ENCODE measurements at regions not wholly inside any gene's neighbourhood (a gene's known extent, or its start where the extent isn't known, plus 50 kb on each side); places are given as distances from the start of the nearest gene placed in this dataset.

DNA sequence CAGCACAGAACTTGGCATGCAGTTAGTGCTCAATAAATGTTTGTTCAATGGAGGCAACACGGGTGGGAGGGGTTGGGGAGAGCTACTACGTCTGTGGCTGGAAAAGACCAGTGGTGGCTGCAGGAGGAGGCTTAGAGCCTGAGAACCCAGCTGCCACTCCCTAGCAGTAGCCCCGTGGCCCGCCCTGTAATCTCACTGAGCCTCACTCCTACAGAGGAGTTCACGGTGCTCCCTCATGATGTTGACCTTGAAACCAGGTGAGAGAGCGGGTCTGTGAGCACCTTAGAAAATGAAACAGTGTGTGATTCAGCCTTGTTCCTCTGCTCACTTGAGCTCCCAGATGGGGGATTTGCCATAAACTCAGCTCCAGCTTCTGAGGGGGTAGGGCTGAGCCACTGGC, 299.6 kb downstream of the NPHP4 start:
- Histone ChIP-seq H3K36me3 (no peaks in the 10 kb centered on the region), H3K4me3 (no peak overlapping the region), H3K9me3 (replicated peaks) (no peaks in the 10 kb centered on the region), H3K27me3 (replicated peaks) (no peaks in the 10 kb centered on the region), H3K4me1 (replicated peaks) (no peaks in the 10 kb centered on the region), H3K27ac (no peak overlapping the region)
- DNase-seq (ENCODE audit: low read depth in 1 of 2, low spot score in 2 of 2) = no peak

DNA sequence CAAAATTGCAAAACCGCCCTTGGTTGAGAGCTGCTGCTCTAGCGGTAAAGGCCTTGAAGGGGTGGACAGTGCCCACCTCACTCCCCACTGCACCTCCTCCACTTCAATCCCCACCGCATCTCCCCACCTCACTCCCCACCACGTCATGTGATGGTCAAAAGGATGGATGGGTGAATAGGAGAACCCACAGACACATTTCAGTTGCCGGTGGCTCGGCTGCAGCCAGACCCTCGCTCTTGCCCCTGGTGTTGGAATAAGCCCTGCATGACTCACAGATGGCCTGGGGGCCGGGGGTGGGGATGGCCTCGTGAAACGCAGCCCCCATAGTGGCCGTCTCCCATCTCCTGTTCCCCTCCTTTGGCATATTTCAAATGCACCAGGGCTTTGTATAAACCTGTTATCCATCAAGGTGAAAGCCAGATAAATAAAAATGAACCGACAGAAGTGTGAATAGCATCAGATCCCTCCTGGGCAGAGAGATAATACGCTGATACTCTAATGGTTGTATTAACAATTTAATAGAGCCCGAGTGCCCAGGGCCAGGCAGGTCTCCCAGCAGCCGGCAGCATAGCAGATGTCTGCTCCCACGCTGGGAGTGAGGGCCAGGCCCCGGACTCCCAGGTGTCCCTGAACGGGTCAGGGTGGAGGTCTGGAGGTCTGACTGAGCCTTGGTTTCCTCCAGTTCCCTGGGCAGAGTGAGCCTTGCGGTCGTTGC, 300.3 kb downstream of the NPHP4 start:
- Histone ChIP-seq H3K27me3 (replicated peaks) (no peaks in the 10 kb centered on the region), H3K36me3 (no peaks in the 10 kb centered on the region), H3K27ac (no peak overlapping the region), H3K9me3 (replicated peaks) (no peaks in the 10 kb centered on the region), H3K4me1 (replicated peaks) (no peaks in the 10 kb centered on the region), H3K4me3 (no peak overlapping the region)
- no peak for DNase-seq (ENCODE audit: low read depth in 1 of 2, low spot score in 2 of 2)

DNA sequence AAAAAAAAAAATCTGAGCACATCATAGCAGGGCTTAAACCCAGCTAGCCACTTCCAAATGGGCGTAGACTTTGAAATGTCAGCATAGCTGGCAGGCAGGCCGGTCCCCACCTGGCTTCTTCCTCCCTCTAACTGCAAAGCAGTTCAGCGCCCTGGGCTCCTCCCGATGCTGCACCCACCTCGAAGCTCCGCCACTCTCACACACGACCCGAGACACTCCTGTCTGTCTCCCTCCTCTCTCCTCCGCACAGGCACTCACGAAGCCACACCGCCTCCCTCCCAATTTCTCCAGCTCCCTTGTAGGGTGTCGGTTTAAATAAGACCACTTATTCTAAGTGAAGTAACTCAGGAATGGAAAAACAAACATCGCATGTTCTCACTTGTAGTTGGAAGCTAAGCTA, 301.3 kb downstream of the NPHP4 start:
- H3K27ac ChIP-seq = no peak overlapping the region
- H3K4me3 ChIP-seq = no peak overlapping the region
- no peak for DNase-seq (ENCODE audit: low read depth in 1 of 2, low spot score in 2 of 2)
- H3K36me3 ChIP-seq = no peaks in the 10 kb centered on the region
- H3K9me3 ChIP-seq (replicated peaks) = no peaks in the 10 kb centered on the region; the same call in 1 of the 2 replicates
- H3K4me1 ChIP-seq (replicated peaks) = no peaks in the 10 kb centered on the region
- H3K27me3 ChIP-seq (replicated peaks) = no peaks in the 10 kb centered on the region

DNA sequence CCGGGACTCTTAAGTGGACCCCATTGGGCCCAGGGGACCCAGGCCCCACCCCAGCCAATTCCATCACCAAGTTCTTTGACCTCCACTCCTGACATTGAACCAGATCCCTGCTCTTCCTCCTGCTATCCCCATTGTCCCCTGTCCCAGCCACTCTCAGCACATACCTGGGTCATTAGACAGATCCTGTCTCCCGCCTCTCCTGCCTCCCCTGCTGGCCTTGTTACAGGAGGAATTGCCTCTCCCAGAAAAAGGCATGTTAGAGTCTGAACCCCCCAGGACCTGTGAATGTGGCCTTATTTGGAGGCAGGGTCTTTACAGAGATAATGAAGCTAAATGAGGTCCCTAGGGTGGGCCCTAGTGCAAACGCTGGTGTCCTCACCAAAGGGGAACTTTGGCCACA, 301.9 kb downstream of the NPHP4 start:
- no peaks in the 10 kb centered on the region for H3K36me3 ChIP-seq
- H3K27ac ChIP-seq = no peak overlapping the region
- no peaks in the 10 kb centered on the region for H3K4me1 ChIP-seq (replicated peaks)
- no peak overlapping the region for H3K4me3 ChIP-seq
- no peak for DNase-seq (ENCODE audit: low read depth in 1 of 2, low spot score in 2 of 2)
- H3K9me3 ChIP-seq (replicated peaks) = no peaks in the 10 kb centered on the region; the same call in 1 of the 2 replicates
- no peaks in the 10 kb centered on the region for H3K27me3 ChIP-seq (replicated peaks)

DNA sequence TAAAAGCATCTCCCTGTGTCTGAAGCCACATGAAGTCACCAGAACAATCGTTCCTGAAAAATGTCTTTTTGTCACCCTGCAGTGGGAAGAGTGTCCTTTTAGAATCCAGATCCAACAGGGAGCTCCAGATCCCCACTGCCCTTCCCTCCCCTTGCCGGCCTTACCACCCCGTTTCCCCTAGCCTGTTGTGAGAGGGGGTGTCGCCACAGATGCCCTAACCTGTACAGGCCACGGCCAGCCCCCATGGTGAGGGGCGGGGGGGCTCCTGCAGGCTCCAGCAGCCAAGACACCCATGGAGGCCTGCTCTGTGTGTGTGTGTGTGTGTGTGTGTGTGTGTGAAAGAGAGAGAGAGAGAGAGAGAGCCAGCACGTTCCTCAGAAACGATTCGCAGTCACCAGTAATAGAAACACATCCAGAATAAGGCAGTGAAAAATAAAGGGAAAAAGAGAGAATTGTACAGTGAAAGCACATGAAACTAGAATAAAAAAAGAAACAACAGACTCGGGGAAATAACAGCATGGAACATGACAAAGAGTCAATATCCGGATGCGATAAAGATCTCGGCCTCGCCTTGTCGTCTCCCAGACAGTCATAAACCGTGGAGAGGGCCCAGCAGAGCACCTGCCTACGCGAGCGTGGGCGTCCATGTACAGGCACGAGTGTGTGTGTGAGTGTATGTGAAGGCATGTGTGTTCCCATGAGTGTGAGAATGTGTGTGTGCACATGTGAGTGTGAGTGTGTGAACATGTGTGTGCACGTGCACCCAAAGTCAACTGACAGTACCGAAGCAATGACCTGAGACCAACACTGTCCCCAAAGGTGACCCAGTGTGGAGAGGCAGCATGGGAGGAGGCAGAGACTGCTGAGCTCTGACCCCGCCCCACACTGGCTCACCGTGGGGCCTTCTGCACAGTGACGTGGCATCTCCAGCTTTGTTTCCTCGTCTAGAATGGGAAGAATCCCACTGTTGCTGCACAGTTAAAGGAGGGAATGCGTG, 303.8 kb downstream of the NPHP4 start:
- DNase-seq (ENCODE audit: low read depth in 1 of 2, low spot score in 2 of 2) = no peak
- Histone ChIP-seq H3K9me3 (replicated peaks) (no peaks in the 10 kb centered on the region; the same call in 1 of the 2 replicates), H3K4me1 (replicated peaks) (no peaks in the 10 kb centered on the region), H3K4me3 (no peak overlapping the region), H3K36me3 (no peaks in the 10 kb centered on the region), H3K27ac (no peak overlapping the region), H3K27me3 (replicated peaks) (no peaks in the 10 kb centered on the region)

DNA sequence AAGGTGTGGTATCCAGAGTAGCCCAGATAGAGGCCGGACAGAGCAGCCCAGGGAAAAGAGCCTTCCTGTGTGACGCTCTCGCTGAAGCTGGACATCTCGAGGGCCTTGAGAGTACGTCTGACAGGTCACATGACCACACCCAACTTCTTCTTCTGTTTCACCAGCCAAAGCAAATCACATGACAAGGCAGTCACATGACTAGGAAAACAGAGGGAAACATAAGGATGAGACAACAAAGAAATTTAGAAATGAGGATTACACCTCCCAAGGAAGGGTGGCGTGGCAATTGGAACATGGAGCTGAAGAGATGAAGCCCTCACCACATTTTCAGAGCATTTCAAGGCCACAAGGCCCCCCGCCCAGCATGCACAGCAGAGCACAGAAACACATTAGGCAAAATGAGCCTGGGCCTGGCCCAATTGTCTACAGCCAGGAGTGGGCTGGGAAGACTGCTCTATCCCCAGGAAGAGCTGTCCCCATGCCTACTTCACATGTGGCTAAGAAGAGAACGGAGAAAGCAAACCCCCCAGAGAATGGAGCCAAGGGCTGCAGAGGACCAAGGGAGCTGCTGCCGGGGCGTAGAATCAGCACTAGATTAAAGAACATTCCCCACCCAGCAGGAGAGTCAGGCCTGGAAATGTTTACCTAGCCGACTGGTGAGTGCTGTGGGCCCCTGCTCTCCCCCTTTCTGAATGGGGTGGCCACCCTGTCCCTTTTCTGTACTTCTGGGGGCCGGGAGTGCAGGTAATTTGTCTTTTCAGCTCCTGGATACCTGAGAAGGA, 305.1 kb downstream of the NPHP4 start:
- Histone ChIP-seq H3K27ac (no peak overlapping the region), H3K4me1 (replicated peaks) (no peaks in the 10 kb centered on the region), H3K36me3 (no peaks in the 10 kb centered on the region), H3K9me3 (replicated peaks) (no peaks in the 10 kb centered on the region; the same call in 1 of the 2 replicates), H3K4me3 (no peak overlapping the region), H3K27me3 (replicated peaks) (no peaks in the 10 kb centered on the region)
- no peak for DNase-seq (ENCODE audit: low read depth in 1 of 2, low spot score in 2 of 2)

DNA sequence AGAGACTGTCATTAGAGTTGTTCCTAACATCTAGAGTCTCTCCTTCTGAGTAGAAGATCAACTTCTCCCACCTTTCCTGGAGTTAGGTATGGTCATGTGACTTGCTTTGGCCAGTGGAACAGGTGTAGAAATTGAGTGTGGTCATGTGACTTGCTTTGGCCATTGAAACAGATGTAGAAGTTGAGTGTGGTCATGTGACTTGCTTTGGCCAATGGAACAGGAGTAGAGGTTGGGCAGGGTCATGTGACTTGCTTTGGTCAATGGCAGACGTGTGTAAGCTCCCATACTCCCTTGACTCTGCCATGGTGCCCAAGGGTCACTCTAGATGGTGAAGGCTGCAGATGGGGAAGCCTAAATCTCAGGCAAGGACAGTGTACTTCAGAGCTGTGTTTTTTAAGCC, 306.0 kb downstream of the NPHP4 start:
- Histone ChIP-seq H3K27me3 (replicated peaks) (no peaks in the 10 kb centered on the region), H3K4me1 (replicated peaks) (no peaks in the 10 kb centered on the region), H3K27ac (no peak overlapping the region), H3K36me3 (no peaks in the 10 kb centered on the region), H3K4me3 (no peak overlapping the region), H3K9me3 (replicated peaks) (no peaks in the 10 kb centered on the region; the same call in 1 of the 2 replicates)
- DNase-seq (ENCODE audit: low read depth in 1 of 2, low spot score in 2 of 2) = no peak

DNA sequence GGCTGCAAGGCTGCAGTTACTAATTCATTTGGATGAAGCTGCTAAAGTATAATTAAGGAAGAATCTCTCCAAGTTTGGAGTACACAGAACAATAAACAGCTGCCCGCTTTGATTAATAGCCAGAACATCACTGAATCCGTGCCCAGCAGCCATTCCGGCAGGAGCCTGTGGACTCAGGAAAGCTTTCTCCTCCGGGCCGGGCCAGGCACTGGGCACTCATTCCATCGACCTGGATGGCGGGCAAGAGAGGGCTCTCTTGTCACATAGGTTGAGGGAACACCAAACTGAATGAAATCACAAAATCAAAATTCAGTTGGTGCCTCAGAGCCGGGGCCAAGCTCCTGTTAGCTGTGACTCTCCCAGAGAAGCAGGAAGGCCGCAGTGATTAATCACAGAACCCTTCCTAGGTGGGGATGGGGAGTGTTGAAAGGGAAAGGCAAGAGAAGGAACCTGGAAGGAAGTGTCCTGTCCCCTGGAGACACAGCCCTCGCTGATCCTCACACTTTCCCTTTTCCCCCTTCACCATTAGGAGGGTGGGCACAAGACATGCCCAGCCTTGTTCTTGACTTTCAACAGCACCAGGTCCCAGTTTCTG, 306.7 kb downstream of the NPHP4 start:
- Histone ChIP-seq H3K27me3 (replicated peaks) (no peaks in the 10 kb centered on the region), H3K9me3 (replicated peaks) (no peaks in the 10 kb centered on the region; the same call in 1 of the 2 replicates), H3K4me3 (no peak overlapping the region), H3K27ac (no peak overlapping the region), H3K4me1 (replicated peaks) (no peaks in the 10 kb centered on the region), H3K36me3 (no peaks in the 10 kb centered on the region)
- DNase-seq (ENCODE audit: low read depth in 1 of 2, low spot score in 2 of 2) = no peak

DNA sequence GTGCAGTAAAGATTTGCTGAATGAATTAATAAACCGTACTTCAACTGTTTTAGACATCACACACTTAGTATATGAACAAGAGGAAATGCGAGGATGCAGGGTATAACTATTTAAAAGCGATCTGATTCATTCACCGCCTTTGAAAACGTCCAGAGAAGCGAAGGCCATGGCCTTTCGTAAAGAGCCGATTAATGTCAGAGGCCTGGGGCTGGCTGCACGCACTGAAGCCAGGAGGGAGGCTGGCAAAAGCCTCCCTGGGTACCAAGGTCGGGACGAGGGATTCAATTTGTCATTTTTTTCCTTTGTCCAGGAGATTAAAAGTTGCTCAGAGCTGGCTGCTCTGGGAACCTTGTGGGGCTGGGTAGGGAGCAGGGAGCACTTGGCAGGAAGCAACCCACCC, 307.4 kb downstream of the NPHP4 start:
- no peak for DNase-seq (ENCODE audit: low read depth in 1 of 2, low spot score in 2 of 2)
- H3K27me3 ChIP-seq (replicated peaks) = no peaks in the 10 kb centered on the region
- no peaks in the 10 kb centered on the region for H3K4me1 ChIP-seq (replicated peaks)
- H3K4me3 ChIP-seq = no peak overlapping the region
- no peak overlapping the region for H3K27ac ChIP-seq
- H3K36me3 ChIP-seq = no peaks in the 10 kb centered on the region
- H3K9me3 ChIP-seq (replicated peaks) = no peaks in the 10 kb centered on the region; the same call in 1 of the 2 replicates

DNA sequence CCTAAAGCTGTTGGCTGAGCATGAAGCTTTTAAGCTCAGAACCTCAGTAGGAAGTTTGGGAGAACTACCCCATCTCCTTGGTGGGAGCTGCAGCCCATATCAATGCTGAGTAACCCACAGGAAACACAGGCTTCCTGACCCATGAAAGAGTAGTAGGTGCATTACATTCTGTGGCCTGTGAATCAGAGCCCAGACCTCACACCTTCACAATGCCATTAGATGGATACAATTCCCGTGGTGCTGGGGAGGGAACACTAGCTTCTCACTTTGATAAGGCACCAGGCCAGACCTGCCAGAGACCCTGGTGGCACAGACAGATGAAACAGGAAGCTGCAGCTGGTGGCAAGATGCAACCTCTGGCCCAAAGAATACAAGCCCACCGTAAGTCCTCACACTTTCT, 308.8 kb downstream of the NPHP4 start:
- Histone ChIP-seq H3K36me3 (no peaks in the 10 kb centered on the region), H3K9me3 (replicated peaks) (no peaks in the 10 kb centered on the region; the same call in 1 of the 2 replicates)
- DNase-seq (ENCODE audit: low read depth in 1 of 2, low spot score in 2 of 2) = no peak

DNA sequence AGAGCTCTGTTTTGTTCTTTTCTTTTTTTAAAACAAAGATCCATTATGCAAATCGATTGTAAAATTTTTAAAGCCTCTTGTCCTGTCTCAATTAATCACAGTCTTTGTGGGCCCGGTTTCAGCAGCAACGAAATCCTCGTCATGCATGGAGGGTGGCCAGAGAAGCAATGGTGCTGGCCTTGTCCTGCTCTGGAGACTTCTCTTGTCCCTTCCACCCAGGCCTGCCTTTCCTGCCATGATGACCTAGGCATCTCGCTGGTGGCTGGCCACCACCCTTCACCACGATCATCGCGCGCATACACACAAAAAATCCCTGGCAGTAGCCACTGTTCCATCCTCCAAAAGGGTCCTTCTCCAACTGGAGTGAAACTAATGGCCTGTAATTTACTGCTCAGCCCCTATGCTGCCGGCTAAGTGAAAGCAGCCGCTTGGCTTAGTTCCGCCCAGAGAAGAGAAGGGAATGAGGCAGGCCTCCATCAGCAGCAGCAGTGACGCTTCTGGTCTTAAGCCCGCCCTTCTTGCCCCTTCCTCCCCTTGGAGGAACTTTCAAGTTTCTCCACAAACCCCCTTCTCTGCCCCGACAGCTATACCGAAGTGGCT, 309.5 kb downstream of the NPHP4 start:
- no peaks in the 10 kb centered on the region; the same call in 1 of the 2 replicates for H3K9me3 ChIP-seq (replicated peaks)
- no peaks in the 10 kb centered on the region for H3K36me3 ChIP-seq
- no peaks in the 10 kb centered on the region for H3K27me3 ChIP-seq (replicated peaks)
- no peak overlapping the region for H3K27ac ChIP-seq
- no peak for DNase-seq (ENCODE audit: low read depth in 1 of 2, low spot score in 2 of 2)
- no peak overlapping the region for H3K4me3 ChIP-seq
- H3K4me1 ChIP-seq (replicated peaks) = no peaks in the 10 kb centered on the region

More for the DNA sequence above, 308.8 kb downstream of the NPHP4 start:
- no peaks in the 10 kb centered on the region for H3K4me1 ChIP-seq (replicated peaks)
- H3K4me3 ChIP-seq = no peak overlapping the region
- H3K27me3 ChIP-seq (replicated peaks) = no peaks in the 10 kb centered on the region
- no peak overlapping the region for H3K27ac ChIP-seq

DNA sequence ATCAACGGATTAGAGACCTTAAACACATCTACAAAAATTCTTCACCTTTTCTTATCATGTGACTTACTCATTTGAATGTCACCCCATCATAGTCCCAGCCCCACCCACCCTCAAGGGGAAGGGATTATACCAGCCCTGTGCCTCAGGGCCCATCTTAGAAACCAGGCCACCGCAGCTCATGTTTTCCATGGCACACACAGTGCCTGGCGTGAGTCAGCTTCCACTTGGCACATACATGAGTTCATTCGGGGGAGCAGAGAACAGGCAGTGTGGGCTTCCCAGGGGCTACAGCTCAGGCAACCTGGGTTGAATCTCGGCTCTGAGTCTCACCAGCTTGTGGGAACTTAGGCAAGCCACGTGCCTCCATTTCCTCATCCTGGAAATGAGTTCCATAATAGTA, 310.6 kb downstream of the NPHP4 start:
- no peaks in the 10 kb centered on the region for H3K27me3 ChIP-seq (replicated peaks)
- no peak overlapping the region for H3K4me3 ChIP-seq
- no peaks in the 10 kb centered on the region; the same call in 1 of the 2 replicates for H3K9me3 ChIP-seq (replicated peaks)
- no peak overlapping the region for H3K27ac ChIP-seq
- DNase-seq (ENCODE audit: low read depth in 1 of 2, low spot score in 2 of 2) = no peak
- no peaks in the 10 kb centered on the region for H3K4me1 ChIP-seq (replicated peaks)
- H3K36me3 ChIP-seq = no peaks in the 10 kb centered on the region

DNA sequence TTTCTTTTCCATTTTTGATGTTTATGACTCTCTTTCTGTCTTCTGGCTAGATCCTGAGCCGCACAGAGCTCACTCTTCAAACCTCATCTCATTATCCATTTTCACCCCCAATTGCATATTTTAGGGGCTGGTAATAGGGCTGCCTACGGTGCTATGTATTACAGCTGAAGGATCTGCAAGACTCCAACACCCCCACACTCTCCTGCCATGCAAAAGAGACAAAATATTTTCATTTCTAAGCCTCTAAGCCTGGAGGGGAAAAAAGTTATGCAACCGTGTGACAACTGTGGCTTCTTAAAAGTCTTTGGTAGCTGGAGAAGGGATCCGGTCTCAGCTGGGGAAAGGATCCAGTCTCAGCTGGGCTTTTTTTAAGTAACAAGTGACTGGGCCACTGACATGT, 311.6 kb downstream of the NPHP4 start:
- Histone ChIP-seq H3K36me3 (no peaks in the 10 kb centered on the region), H3K27me3 (replicated peaks) (no peaks in the 10 kb centered on the region), H3K9me3 (replicated peaks) (no peaks in the 10 kb centered on the region), H3K27ac (no peak overlapping the region), H3K4me3 (no peak overlapping the region), H3K4me1 (replicated peaks) (no peaks in the 10 kb centered on the region)
- no peak for DNase-seq (ENCODE audit: low read depth in 1 of 2, low spot score in 2 of 2)
